Prostate gland (tissue), 2 donors: ENCODE measurements at regions not wholly inside any gene's neighbourhood (a gene's known extent, or its start where the extent isn't known, plus 50 kb on each side); places are given as distances from the start of the nearest gene placed in this dataset.

Source experiments
- POLR2A ChIP-seq: fragments of 450-650 bp; IDR thresholded peaks from one replicate; pipeline ENCODE4 v1.6.1; 2016; ENCODE audit warnings: antibody characterized with exemption, mild to moderate bottlenecking
- TF ChIP-seq, protein P1 (sequence below), 4 experiments: fragments of 200-600 bp in 2 of 4; fragments of 450-650 bp in 2 of 4; sonication (generic) in 2 of 4; IDR thresholded peaks; 1 replicate in 3 of 4; 2 replicates in 1 of 4; pipeline ENCODE4 v1.5.1; 2016 to 2019; ENCODE audit warnings: antibody characterized with exemption in 4 of 4, mild to moderate bottlenecking in 2 of 4, moderate library complexity in 2 of 4

GRCh38 chr3:135678386-135678785 is 287.1 kb upstream of the PPP2R3A start:
- TF ChIP-seq, protein P1, sequence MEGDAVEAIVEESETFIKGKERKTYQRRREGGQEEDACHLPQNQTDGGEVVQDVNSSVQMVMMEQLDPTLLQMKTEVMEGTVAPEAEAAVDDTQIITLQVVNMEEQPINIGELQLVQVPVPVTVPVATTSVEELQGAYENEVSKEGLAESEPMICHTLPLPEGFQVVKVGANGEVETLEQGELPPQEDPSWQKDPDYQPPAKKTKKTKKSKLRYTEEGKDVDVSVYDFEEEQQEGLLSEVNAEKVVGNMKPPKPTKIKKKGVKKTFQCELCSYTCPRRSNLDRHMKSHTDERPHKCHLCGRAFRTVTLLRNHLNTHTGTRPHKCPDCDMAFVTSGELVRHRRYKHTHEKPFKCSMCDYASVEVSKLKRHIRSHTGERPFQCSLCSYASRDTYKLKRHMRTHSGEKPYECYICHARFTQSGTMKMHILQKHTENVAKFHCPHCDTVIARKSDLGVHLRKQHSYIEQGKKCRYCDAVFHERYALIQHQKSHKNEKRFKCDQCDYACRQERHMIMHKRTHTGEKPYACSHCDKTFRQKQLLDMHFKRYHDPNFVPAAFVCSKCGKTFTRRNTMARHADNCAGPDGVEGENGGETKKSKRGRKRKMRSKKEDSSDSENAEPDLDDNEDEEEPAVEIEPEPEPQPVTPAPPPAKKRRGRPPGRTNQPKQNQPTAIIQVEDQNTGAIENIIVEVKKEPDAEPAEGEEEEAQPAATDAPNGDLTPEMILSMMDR (IDR thresholded peaks at IDR 0.05): no peak
- TF ChIP-seq POLR2A: no peak
